Panc1 (cell line): ENCODE measurements at regions not wholly inside any gene's neighbourhood (a gene's known extent, or its start where the extent isn't known, plus 50 kb on each side); places are given as distances from the start of the nearest gene placed in this dataset.

Experiments used
- ATAC-seq: fragments of 200-7000 bp; cut with Tn5 transposase; 2 replicates; pipeline ENCODE4 v1.9.1; 2020; ENCODE audit warnings: mild to moderate bottlenecking, moderate library complexity
- BruUV-seq: library from RNA; stranded (reverse); fragments of 400-500 nt; replicated peaks from 2 replicates; lab custom pipeline; 2021; lab: Mats Ljungman, UMichigan
- CTCF ChIA-PET: fragments of 300-600 bp; sonication (Branson Sonifier 250); formaldehyde crosslinking; loops from one replicate; lab custom pipeline; 2022; ENCODE audit warnings: antibody characterized with exemption; lab: Charles Lee
- POLR2A ChIA-PET: fragments of 300-600 bp; sonication (Branson Sonifier 250); formaldehyde crosslinking; loops from one replicate; lab custom pipeline; 2022; ENCODE audit warnings: antibody characterized with exemption; lab: Charles Lee
- DNase-seq: peaks from one replicate; pipeline ENCODE4 v3.0.0-alpha.2; 2010; ENCODE audit warnings: low read depth, low spot score
- H3K27ac ChIP-seq: 2 replicates; pipeline ENCODE4 v1.5.1; 2011; ENCODE audit warnings: mild to moderate bottlenecking, low read length, inconsistent platforms
- H3K27me3 ChIP-seq: fragments of 200-500 bp; sonication (Bioruptor generic); 2 replicates; pipeline ENCODE4 v1.6.0; 2014; ENCODE audit warnings: low read length, inconsistent platforms; ENCODE audit not compliant: control insufficient read depth, insufficient read depth
- H3K36me3 ChIP-seq: fragments of 200-500 bp; sonication (Bioruptor generic); 2 replicates; pipeline ENCODE4 v1.5.1; 2014; ENCODE audit warnings: inconsistent platforms, mild to moderate bottlenecking, low read length, moderate library complexity; ENCODE audit not compliant: control insufficient read depth, insufficient read depth
- H3K4me1 ChIP-seq: 2 replicates; pipeline ENCODE4 v1.5.1; 2011; ENCODE audit warnings: inconsistent platforms, mild to moderate bottlenecking, low read length, moderate library complexity; ENCODE audit not compliant: control insufficient read depth, insufficient read depth
- H3K4me3 ChIP-seq, 2 experiments: 2 replicates each; pipeline ENCODE4 v1.5.1; 2011 to 2012; ENCODE audit warnings: low read depth in 2 of 2, low read length in 2 of 2, mild to moderate bottlenecking in 2 of 2, inconsistent platforms in 1 of 2, moderate library complexity in 1 of 2
- H3K9me3 ChIP-seq: fragments of 200-500 bp; sonication (Bioruptor generic); 2 replicates; pipeline ENCODE4 v1.5.1; 2014; ENCODE audit warnings: low read depth, mild to moderate bottlenecking, inconsistent platforms, low read length, moderate library complexity; ENCODE audit not compliant: control insufficient read depth, insufficient read depth
- CTCF ChIP-seq: fragments of 450-650 bp; IDR thresholded peaks from 2 replicates; pipeline ENCODE4 v1.5.1; 2017; ENCODE audit warnings: mild to moderate bottlenecking
- POLR2AphosphoS5 ChIP-seq: IDR thresholded peaks from 2 replicates; pipeline ENCODE4 v1.6.1; 2012; ENCODE audit warnings: mild to moderate bottlenecking, low read depth, low read length, moderate library complexity
- REST ChIP-seq, 2 experiments: IDR thresholded peaks; 2 replicates each; pipeline ENCODE4 v1.6.1; 2011 to 2012; ENCODE audit warnings: low read depth in 2 of 2, control low read depth in 1 of 2, low read length in 1 of 2, mild to moderate bottlenecking in 1 of 2, moderate library complexity in 1 of 2; ENCODE audit not compliant: insufficient read depth in 1 of 2
- SIN3A ChIP-seq: IDR thresholded peaks from 2 replicates; pipeline ENCODE4 v1.6.1; 2012; ENCODE audit warnings: low read depth, mild to moderate bottlenecking, low read length, moderate library complexity, borderline replicate concordance; ENCODE audit not compliant: insufficient read depth
- TCF7L2 ChIP-seq: IDR thresholded peaks from 2 replicates; pipeline ENCODE4 v1.6.1; 2011; ENCODE audit warnings: mild to moderate bottlenecking, low read depth, low read length, inconsistent platforms
- in situ Hi-C: cut with HindIII; loops from 2 replicates; pipeline ENCODE4 v1.10.0; 2016; ENCODE audit warnings: low sequenced_read_pairs, low pct_unique_long_range_greater_than_20kb
- intact Hi-C: fragments of 100-400 bp; cut with micrococcal nuclease; formaldehyde crosslinking; loops from one replicate; pipeline ENCODE4 v1.10.0; 2022; ENCODE audit not compliant: unreplicated experiment

- BruUV-seq: no TSS peak
- DNase-seq: no peak
- intact Hi-C loops: no loop called here
- H3K9me3 ChIP-seq: no peaks in the 10 kb centered on the region
- TF ChIP-seq POLR2AphosphoS5: no peak
- no peak for TF ChIP-seq CTCF
- TF ChIP-seq REST (IDR thresholded peaks at IDR 0.05; ENCODE audit: insufficient read depth in 1 of 2, low read depth in 2 of 2, low read length in 1 of 2): no peak
- no peak for TF ChIP-seq TCF7L2
- H3K27me3 ChIP-seq: no peaks in the 10 kb centered on the region
- no peaks in the 10 kb centered on the region for H3K36me3 ChIP-seq
- no peak overlapping the region for H3K27ac ChIP-seq
- in situ Hi-C loops: no loop called here
- POLR2A ChIA-PET: no interaction called here
- H3K4me3 ChIP-seq: no peak overlapping the region
- no peaks in the 10 kb centered on the region for H3K4me1 ChIP-seq
- CTCF ChIA-PET: no interaction called here
- no peak for ATAC-seq
Observed at GRCh38 chr19:28297586-28298157, 915.3 kb downstream of the UQCRFS1 start.

GRCh38 chr19:28297036-28297435 is 915.9 kb downstream of the UQCRFS1 start:
- ChIA-PET CTCF (no interaction called here), POLR2A (no interaction called here)
- in situ Hi-C loops: no loop called here

More at GRCh38 chr19:28297036-28297435, 915.9 kb downstream of the UQCRFS1 start:
- ATAC-seq (no peak), DNase-seq (no peak)
- H3K27me3 ChIP-seq: no peaks in the 10 kb centered on the region
- no TSS peak for BruUV-seq
- no peaks in the 10 kb centered on the region for H3K9me3 ChIP-seq
- H3K36me3 ChIP-seq: no peaks in the 10 kb centered on the region
- TF ChIP-seq REST (IDR thresholded peaks at IDR 0.05; ENCODE audit: insufficient read depth in 1 of 2, low read depth in 2 of 2, low read length in 1 of 2): no peak
- TF ChIP-seq TCF7L2: no peak
- no peak for TF ChIP-seq POLR2AphosphoS5
- TF ChIP-seq CTCF: no peak
- TF ChIP-seq SIN3A: no peak
- no peak overlapping the region for H3K27ac ChIP-seq
- H3K4me1 ChIP-seq: no peaks in the 10 kb centered on the region
- no peak overlapping the region for H3K4me3 ChIP-seq
- intact Hi-C loops: no loop called here
